ENCODE measurements at regions not wholly inside any gene's neighbourhood (a gene's known extent, or its start where the extent isn't known, plus 50 kb on each side); places are given as distances from the start of the nearest gene placed in this dataset.

GRCh38 chr17:36661047-36661666 lies 59.8 kb downstream of the MRM1 start:
- DNase-seq (ENCODE audit: low spot score), result no peak

GRCh38 chr17:36661688-36662087 lies 60.3 kb downstream of the MRM1 start:
- no peak for DNase-seq (ENCODE audit: low spot score)

GRCh38 chr17:36665417-36665816 lies 64.0 kb downstream of the MRM1 start:
- no peak for DNase-seq (ENCODE audit: low spot score)

- no peak for DNase-seq (ENCODE audit: low spot score)
Observed at GRCh38 chr17:36667922-36668321, 66.5 kb downstream of the MRM1 start.

- DNase-seq (ENCODE audit: low spot score), result no peak
Observed at GRCh38 chr17:36668824-36669223, 67.4 kb downstream of the MRM1 start.

GRCh38 chr17:36671144-36671543 lies 69.8 kb downstream of the MRM1 start:
- DNase-seq (ENCODE audit: low spot score), result no peak

GRCh38 chr17:36672403-36672918 lies 71.1 kb downstream of the MRM1 start:
- DNase-seq (ENCODE audit: low spot score), result no peak

- no peak for DNase-seq (ENCODE audit: low spot score)
Observed at GRCh38 chr17:36673068-36673467, 71.7 kb downstream of the MRM1 start.

GRCh38 chr17:36673637-36674277 lies 72.4 kb downstream of the MRM1 start:
- no peak for DNase-seq (ENCODE audit: low spot score)

- no peak for DNase-seq (ENCODE audit: low spot score)
Observed at GRCh38 chr17:36674278-36674650, 72.9 kb downstream of the MRM1 start.

- no peak for DNase-seq (ENCODE audit: low spot score)
Observed at GRCh38 chr17:36675250-36675649, 73.9 kb downstream of the MRM1 start.

- no peak for DNase-seq (ENCODE audit: low spot score)
Observed at GRCh38 chr17:36675786-36676185, 74.4 kb downstream of the MRM1 start.

- no peak for DNase-seq (ENCODE audit: low spot score)
Observed at GRCh38 chr17:36679815-36680467, 78.6 kb downstream of the MRM1 start.

GRCh38 chr17:36680701-36681202 lies 79.4 kb downstream of the MRM1 start:
- no peak for DNase-seq (ENCODE audit: low spot score)

GRCh38 chr17:36682773-36683172 lies 81.4 kb downstream of the MRM1 start:
- DNase-seq (ENCODE audit: low spot score), result no peak

- DNase-seq (ENCODE audit: low spot score), result no peak
Observed at GRCh38 chr17:36683387-36683786, 82.0 kb downstream of the MRM1 start.

GRCh38 chr17:36684134-36684533 lies 82.8 kb downstream of the MRM1 start:
- DNase-seq (ENCODE audit: low spot score), result no peak

- DNase-seq (ENCODE audit: low spot score), result no peak
Observed at GRCh38 chr17:36686123-36686669, 84.8 kb downstream of the MRM1 start.

- DNase-seq (ENCODE audit: low spot score), result no peak
Observed at GRCh38 chr17:36687736-36688135, 86.4 kb downstream of the MRM1 start.

GRCh38 chr17:36689089-36689667 lies 87.8 kb downstream of the MRM1 start:
- DNase-seq (ENCODE audit: low spot score), result no peak

GRCh38 chr17:36690190-36690589 lies 88.8 kb downstream of the MRM1 start:
- DNase-seq (ENCODE audit: low spot score), result no peak

- DNase-seq (ENCODE audit: low spot score), result no peak
Observed at GRCh38 chr17:36691606-36692005, 90.2 kb downstream of the MRM1 start.

- DNase-seq (ENCODE audit: low spot score), result no peak
Observed at GRCh38 chr17:36695082-36695481, 93.7 kb downstream of the MRM1 start.
